Ascending aorta (tissue), 2 donors: ENCODE measurements at regions not wholly inside any gene's neighbourhood (a gene's known extent, or its start where the extent isn't known, plus 50 kb on each side); places are given as distances from the start of the nearest gene placed in this dataset.

ENCODE experiments used
- DNase-seq, 2 donors: peaks; one replicate each; pipeline ENCODE4 v3.0.0-alpha.2; 2019; ENCODE audit warnings: low spot score in 2 of 2
- H3K27ac ChIP-seq, 2 donors: fragments of 200-600 bp; sonication (generic); one replicate each; pipeline ENCODE4 v1.5.1; 2016 to 2017; ENCODE audit warnings: mild to moderate bottlenecking in 1 of 2
- H3K27me3 ChIP-seq: fragments of 200-600 bp; sonication (generic); one replicate; pipeline ENCODE4 v1.5.1; 2017
- H3K36me3 ChIP-seq, 2 donors: fragments of 200-600 bp; sonication (generic); one replicate each; pipeline ENCODE4 v1.5.1; 2016
- H3K4me1 ChIP-seq, 2 donors: fragments of 200-600 bp; sonication (generic); one replicate each; pipeline ENCODE4 v1.5.1; 2016 to 2017; ENCODE audit warnings: mild to moderate bottlenecking in 1 of 2
- H3K4me3 ChIP-seq, 2 donors: fragments of 200-600 bp; sonication (generic); one replicate each; pipeline ENCODE4 v1.5.1; 2016 to 2017; ENCODE audit warnings: mild to moderate bottlenecking in 1 of 2
- H3K9me3 ChIP-seq, 2 donors: fragments of 200-600 bp; sonication (generic); one replicate each; pipeline ENCODE4 v1.5.1; 2016
- intact Hi-C: fragments of 100-400 bp; cut with DNase I; formaldehyde crosslinking; loops from one replicate; pipeline ENCODE4 v1.15.1; 2023
- TF ChIP-seq, protein P1 (sequence below), 3 experiments: fragments of 200-600 bp in 2 of 3; fragments of 450-650 bp in 1 of 3; sonication (generic) in 2 of 3; IDR thresholded peaks; one replicate each; pipeline ENCODE4 v1.5.1; 2016 to 2019; ENCODE audit warnings: antibody characterized with exemption in 3 of 3, mild to moderate bottlenecking in 1 of 3, moderate library complexity in 1 of 3

GRCh38 chr5:56513141-56513540 lies 280.0 kb upstream of the ANKRD55 start:
- DNase-seq, result no peak
- Histone ChIP-seq H3K9me3 (no peaks in the 10 kb centered on the region), H3K4me3 (no peak overlapping the region), H3K27ac (no peak overlapping the region), H3K36me3 (no peaks in the 10 kb centered on the region), H3K27me3 (no peaks in the 10 kb centered on the region), H3K4me1 (peaks cover 0 to 12% of the 10 kb centered on the region in 2 donors)
- TF ChIP-seq, protein P1, sequence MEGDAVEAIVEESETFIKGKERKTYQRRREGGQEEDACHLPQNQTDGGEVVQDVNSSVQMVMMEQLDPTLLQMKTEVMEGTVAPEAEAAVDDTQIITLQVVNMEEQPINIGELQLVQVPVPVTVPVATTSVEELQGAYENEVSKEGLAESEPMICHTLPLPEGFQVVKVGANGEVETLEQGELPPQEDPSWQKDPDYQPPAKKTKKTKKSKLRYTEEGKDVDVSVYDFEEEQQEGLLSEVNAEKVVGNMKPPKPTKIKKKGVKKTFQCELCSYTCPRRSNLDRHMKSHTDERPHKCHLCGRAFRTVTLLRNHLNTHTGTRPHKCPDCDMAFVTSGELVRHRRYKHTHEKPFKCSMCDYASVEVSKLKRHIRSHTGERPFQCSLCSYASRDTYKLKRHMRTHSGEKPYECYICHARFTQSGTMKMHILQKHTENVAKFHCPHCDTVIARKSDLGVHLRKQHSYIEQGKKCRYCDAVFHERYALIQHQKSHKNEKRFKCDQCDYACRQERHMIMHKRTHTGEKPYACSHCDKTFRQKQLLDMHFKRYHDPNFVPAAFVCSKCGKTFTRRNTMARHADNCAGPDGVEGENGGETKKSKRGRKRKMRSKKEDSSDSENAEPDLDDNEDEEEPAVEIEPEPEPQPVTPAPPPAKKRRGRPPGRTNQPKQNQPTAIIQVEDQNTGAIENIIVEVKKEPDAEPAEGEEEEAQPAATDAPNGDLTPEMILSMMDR (IDR thresholded peaks at IDR 0.05), result no peak
- intact Hi-C loops, result loop anchor here (5.0 kb wide), 1 partner anchor 39 kb away; no protein-coding TSS in a partner anchor

DNA sequence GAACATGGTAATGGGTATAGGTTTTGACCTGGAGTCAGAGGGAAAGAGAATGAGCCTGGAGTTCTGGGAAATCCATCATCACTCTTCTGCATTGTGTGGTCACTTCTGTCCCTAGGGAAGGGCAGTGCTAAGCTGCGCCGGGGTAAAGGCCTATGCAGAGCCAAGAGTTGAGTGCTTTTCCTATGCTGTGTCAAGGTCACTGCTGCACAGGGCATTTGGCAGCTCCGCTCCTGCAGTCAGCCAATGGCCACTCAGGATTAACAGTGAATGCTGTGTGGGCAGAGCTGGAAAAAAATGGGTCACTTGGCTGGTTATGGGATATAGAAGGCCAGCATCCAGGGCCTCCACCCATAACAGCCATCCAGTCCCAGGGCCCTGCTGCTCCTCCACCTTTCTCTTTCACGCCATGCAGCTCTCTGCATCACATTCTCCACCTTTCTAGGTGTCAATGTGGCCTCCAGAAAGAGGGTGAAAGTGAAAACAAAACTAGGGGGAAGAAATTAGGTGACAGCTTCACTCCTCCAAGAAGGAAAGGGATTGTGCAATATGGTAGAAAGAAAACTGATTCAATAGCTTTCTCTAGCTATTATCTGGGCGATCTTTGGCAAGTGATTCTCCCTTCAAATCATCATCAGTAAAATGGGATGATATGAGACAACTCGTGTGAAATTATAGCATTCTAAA lies 279.3 kb upstream of the ANKRD55 start:
- TF ChIP-seq, protein P1 (IDR thresholded peaks at IDR 0.05), result no peak
- peak in 1 of 2 donors; percentile 76 for DNase-seq
- Histone ChIP-seq H3K4me3 (no peak overlapping the region), H3K4me1 (peaks cover 0 to 12% of the 10 kb centered on the region in 2 donors), H3K9me3 (no peaks in the 10 kb centered on the region), H3K27me3 (no peaks in the 10 kb centered on the region), H3K36me3 (no peaks in the 10 kb centered on the region), H3K27ac (no peak overlapping the region)
- intact Hi-C loops, result loop anchor here (5.0 kb wide), 1 partner anchor 40 kb away; no protein-coding TSS in a partner anchor

GRCh38 chr5:56511326-56511841 lies 278.3 kb upstream of the ANKRD55 start:
- TF ChIP-seq, protein P1 (IDR thresholded peaks at IDR 0.05), result no peak
- no peak for DNase-seq
- Histone ChIP-seq H3K36me3 (no peaks in the 10 kb centered on the region), H3K27ac (no peak overlapping the region), H3K4me1 (peaks cover 0 to 12% of the 10 kb centered on the region in 2 donors), H3K4me3 (no peak overlapping the region), H3K27me3 (no peaks in the 10 kb centered on the region), H3K9me3 (no peaks in the 10 kb centered on the region)
- intact Hi-C loops, result loop anchor here (5.0 kb wide), 1 partner anchor 41 kb away; no protein-coding TSS in a partner anchor

GRCh38 chr5:56508249-56508648 lies 275.1 kb upstream of the ANKRD55 start:
- H3K27me3 ChIP-seq, result no peaks in the 10 kb centered on the region
- intact Hi-C loops, result no loop called here

DNA sequence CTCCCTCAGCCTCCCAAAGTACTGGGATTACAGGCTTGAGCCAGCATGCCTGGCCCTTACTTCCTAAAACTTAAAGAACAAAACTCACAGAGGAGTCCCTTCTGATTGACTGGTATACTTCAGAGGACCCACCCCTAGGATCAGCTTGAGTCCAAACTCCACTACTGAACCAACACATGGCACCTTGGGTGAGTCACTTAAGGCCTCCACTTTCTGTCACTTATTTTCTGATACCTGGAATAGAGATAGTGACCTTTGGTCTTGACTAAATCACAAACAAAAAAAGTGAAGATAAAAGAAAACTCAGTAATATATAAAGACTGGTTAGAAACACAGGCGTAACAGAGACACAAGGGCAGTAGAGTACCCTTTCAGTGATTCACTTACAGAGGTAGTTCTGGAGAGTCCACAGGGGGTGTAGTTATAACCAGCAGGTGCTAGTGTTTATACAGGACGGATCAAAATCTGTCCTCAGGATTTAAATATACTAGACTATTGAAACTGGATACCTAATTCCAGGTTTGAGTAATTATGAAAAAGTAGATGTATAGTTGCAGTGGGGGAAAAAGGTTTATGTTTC lies 274.3 kb upstream of the ANKRD55 start:
- Histone ChIP-seq H3K4me3 (no peak overlapping the region), H3K9me3 (no peaks in the 10 kb centered on the region), H3K27me3 (no peaks in the 10 kb centered on the region), H3K36me3 (no peaks in the 10 kb centered on the region), H3K27ac (no peak overlapping the region), H3K4me1 (peaks cover 0 to 9% of the 10 kb centered on the region in 2 donors)
- DNase-seq, result no peak
- intact Hi-C loops, result no loop called here
- TF ChIP-seq, protein P1 (IDR thresholded peaks at IDR 0.05), result no peak

More at GRCh38 chr5:56508249-56508648, 275.1 kb upstream of the ANKRD55 start:
- Histone ChIP-seq H3K27ac (no peak overlapping the region), H3K36me3 (no peaks in the 10 kb centered on the region), H3K4me1 (peaks cover 0 to 12% of the 10 kb centered on the region in 2 donors), H3K4me3 (no peak overlapping the region), H3K9me3 (no peaks in the 10 kb centered on the region)
- TF ChIP-seq, protein P1 (IDR thresholded peaks at IDR 0.05), result no peak
- no peak for DNase-seq
